ENCODE measurements at regions not wholly inside any gene's neighbourhood (a gene's known extent, or its start where the extent isn't known, plus 50 kb on each side); places are given as distances from the start of the nearest gene placed in this dataset.

DNA sequence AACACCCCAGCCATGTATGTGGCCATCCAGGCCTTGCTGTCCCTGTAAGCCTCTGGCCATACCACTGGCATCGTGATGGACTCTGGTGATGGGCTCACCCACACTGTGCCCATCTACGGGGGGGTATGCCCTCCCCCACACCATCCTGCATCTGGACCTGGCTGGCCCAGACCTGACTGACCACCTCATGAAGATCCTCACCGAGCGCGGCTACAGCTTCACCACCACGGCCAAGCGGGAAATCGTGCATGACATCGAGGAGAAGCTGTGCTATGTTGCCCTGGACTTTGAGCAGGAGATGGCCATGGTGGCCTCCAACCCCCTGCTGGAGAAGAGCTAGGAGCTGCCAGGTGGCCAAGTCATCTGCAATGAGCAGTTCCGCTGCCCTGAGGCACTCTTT, 80.4 kb upstream of the ZCCHC2 start:
- Histone ChIP-seq H3K9me3 (ENCODE audit: control insufficient read depth, insufficient read depth, low read depth, low read length) (no peaks in the 10 kb centered on the region), H3K4me1 (ENCODE audit: control insufficient read depth, insufficient read depth, low read length) (peaks cover 6% of the 10 kb centered on the region; the same call in 1 of the 2 replicates), H3K36me3 (ENCODE audit: control insufficient read depth, insufficient read depth, low read length) (no peaks in the 10 kb centered on the region), H3K27ac (ENCODE audit: low read length) (no peak overlapping the region), H3K27me3 (ENCODE audit: control insufficient read depth, insufficient read depth, low read length) (no peaks in the 10 kb centered on the region), H3K4me3 (ENCODE audit: low read depth in 2 of 2, low read length in 2 of 2) (no peak overlapping the region)
- TF ChIP-seq TCF7L2 (IDR thresholded peaks at IDR 0.05; ENCODE audit: low read depth, low read length), result no peak
- no peak for TF ChIP-seq CTCF (IDR thresholded peaks at IDR 0.05)
- no peak for TF ChIP-seq SIN3A (IDR thresholded peaks at IDR 0.05; ENCODE audit: borderline replicate concordance, insufficient read depth, low read depth, low read length)
- TF ChIP-seq REST (IDR thresholded peaks at IDR 0.05; ENCODE audit: insufficient read depth in 1 of 2, low read depth in 2 of 2, low read length in 1 of 2), result no peak
- no peak for TF ChIP-seq POLR2AphosphoS5 (IDR thresholded peaks at IDR 0.05; ENCODE audit: low read depth, low read length)
- POLR2A ChIA-PET, result no interaction called here
- DNase-seq (ENCODE audit: low read depth, low spot score) (no peak), ATAC-seq (no peak)
- in situ Hi-C loops (cut with HindIII; ENCODE audit: low pct_unique_long_range_greater_than_20kb, low sequenced_read_pairs), result no loop called here
- BruUV-seq (replicated peaks), result no TSS peak
- intact Hi-C loops (cut with micrococcal nuclease; ENCODE audit: unreplicated experiment), result no loop called here
- CTCF ChIA-PET, result no interaction called here

DNA sequence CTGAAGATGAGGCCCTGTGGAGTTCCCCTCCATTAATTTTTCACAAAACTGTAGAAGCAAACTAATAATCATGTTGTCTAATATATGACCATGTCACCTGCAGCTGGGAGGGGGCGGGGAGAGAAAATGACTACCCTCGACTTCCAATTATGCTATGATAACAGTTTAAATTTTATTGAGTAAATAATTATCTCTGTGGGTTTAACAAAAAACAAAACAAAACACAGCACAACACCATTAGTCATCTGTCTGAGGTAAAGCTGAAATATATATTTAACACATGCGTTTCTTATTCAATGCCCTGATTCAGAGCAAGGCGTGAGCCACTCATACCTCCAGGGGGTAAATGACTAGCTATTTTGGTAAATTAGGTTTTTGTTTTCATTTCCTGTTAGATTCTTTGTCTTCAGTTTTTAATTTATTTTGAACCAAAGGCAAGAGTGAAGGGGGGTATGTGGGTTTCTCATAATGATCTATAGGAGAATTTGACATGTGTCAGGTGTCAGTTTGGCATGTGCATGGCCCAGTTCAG, 77.4 kb upstream of the ZCCHC2 start:
- ChIA-PET CTCF (no interaction called here), POLR2A (interaction anchor here (0.5 kb wide), 1 partner anchor 380 kb away, joined by 3 read pairs; no protein-coding TSS in a partner anchor)
- no peaks in the 10 kb centered on the region for H3K27me3 ChIP-seq (ENCODE audit: control insufficient read depth, insufficient read depth, low read length)
- DNase-seq (ENCODE audit: low read depth, low spot score) (no peak), ATAC-seq (no peak)
- intact Hi-C loops (cut with micrococcal nuclease; ENCODE audit: unreplicated experiment), result no loop called here
- in situ Hi-C loops (cut with HindIII; ENCODE audit: low pct_unique_long_range_greater_than_20kb, low sequenced_read_pairs), result no loop called here
- H3K36me3 ChIP-seq (ENCODE audit: control insufficient read depth, insufficient read depth, low read length), result no peaks in the 10 kb centered on the region
- TF ChIP-seq TCF7L2 (IDR thresholded peaks at IDR 0.05; ENCODE audit: low read depth, low read length) (no peak), SIN3A (IDR thresholded peaks at IDR 0.05; ENCODE audit: borderline replicate concordance, insufficient read depth, low read depth, low read length) (no peak), POLR2AphosphoS5 (IDR thresholded peaks at IDR 0.05; ENCODE audit: low read depth, low read length) (no peak), REST (IDR thresholded peaks at IDR 0.05; ENCODE audit: insufficient read depth in 1 of 2, low read depth in 2 of 2, low read length in 1 of 2) (no peak), CTCF (IDR thresholded peaks at IDR 0.05) (no peak)
- H3K4me3 ChIP-seq (ENCODE audit: low read depth in 2 of 2, low read length in 2 of 2), result no peak overlapping the region
- H3K4me1 ChIP-seq (ENCODE audit: control insufficient read depth, insufficient read depth, low read length), result no peaks in the 10 kb centered on the region
- H3K27ac ChIP-seq (ENCODE audit: low read length), result no peak overlapping the region
- H3K9me3 ChIP-seq (ENCODE audit: control insufficient read depth, insufficient read depth, low read depth, low read length), result no peaks in the 10 kb centered on the region
- BruUV-seq (replicated peaks), result no TSS peak
